ENCODE measurements at regions not wholly inside any gene's neighbourhood (a gene's known extent, or its start where the extent isn't known, plus 50 kb on each side); places are given as distances from the start of the nearest gene placed in this dataset.
"Not testable (repeated sequence)": the region's sequence is repeated elsewhere in the genome, so short reads cannot be mapped to it uniquely, and the experiment has no call there.

- ATAC-seq; H3K36me3 ChIP-seq (ENCODE audit: low read depth, low read length); H3K4me2 ChIP-seq (ENCODE audit: low read length); H3K4me3 ChIP-seq (ENCODE audit: low read length); H3K79me2 ChIP-seq (ENCODE audit: low read length); CTCF ChIA-PET; POLR2A ChIA-PET (ENCODE audit: unreplicated experiment); H3K9ac ChIP-seq (ENCODE audit: low read length); H3K9me3 ChIP-seq (ENCODE audit: low read length); H3F3A ChIP-seq (ENCODE audit: low read length, unreplicated experiment); H3K9me2 ChIP-seq (replicated peaks; ENCODE audit: low read length); H3K27me3 ChIP-seq (ENCODE audit: low read length); intact Hi-C loops (cut with micrococcal nuclease); H3K4me1 ChIP-seq (ENCODE audit: insufficient read depth, low read length); H4K20me1 ChIP-seq (ENCODE audit: low read length); H3K27ac ChIP-seq (ENCODE audit: low read length); BruUV-seq (replicated peaks); H2AFZ ChIP-seq (ENCODE audit: low read length): not testable (repeated sequence)
- peak; percentile 52 for TF ChIP-seq CTCF (conservative IDR thresholded peaks at IDR 0.05; ENCODE audit: low read depth, low read length)
- DNase-seq, result peak; percentile 29
These were observed 249.7 kb downstream of the RPIA start for GRCh38 chr2:88941178-88941577.

- DNase-seq, result no peak
- Histone ChIP-seq H3K4me1 (ENCODE audit: insufficient read depth, low read length) (no peaks in the 10 kb centered on the region), H3F3A (ENCODE audit: low read length, unreplicated experiment) (no peaks in the 10 kb centered on the region), H4K20me1 (ENCODE audit: low read length) (no peaks in the 10 kb centered on the region), H3K27ac (ENCODE audit: low read length) (no peak overlapping the region), H3K4me3 (ENCODE audit: low read length) (no peak overlapping the region), H3K36me3 (ENCODE audit: low read depth, low read length) (no peaks in the 10 kb centered on the region), H3K9me3 (ENCODE audit: low read length) (no peaks in the 10 kb centered on the region), H3K79me2 (ENCODE audit: low read length) (no peaks in the 10 kb centered on the region), H2AFZ (ENCODE audit: low read length) (no peak overlapping the region), H3K9ac (ENCODE audit: low read length) (no peak overlapping the region), H3K9me2 (replicated peaks; ENCODE audit: low read length) (no peaks in the 10 kb centered on the region), H3K4me2 (ENCODE audit: low read length) (no peak overlapping the region), H3K27me3 (ENCODE audit: low read length) (peaks cover 15% of the 10 kb centered on the region; the same call in 1 of the 2 replicates)
- CTCF ChIA-PET, result no interaction called here
- ATAC-seq, result no peak
- TF ChIP-seq EZH2 (IDR thresholded peaks at IDR 0.05; ENCODE audit: low read length, unreplicated experiment) (no peak), CTCF (conservative IDR thresholded peaks at IDR 0.05; ENCODE audit: low read depth, low read length) (no peak), EZH2phosphoT487 (IDR thresholded peaks at IDR 0.05; ENCODE audit: borderline replicate concordance, low read length) (no peak)
- BruUV-seq (replicated peaks), result no TSS peak
- intact Hi-C loops (cut with micrococcal nuclease), result no loop called here
- POLR2A ChIA-PET (ENCODE audit: unreplicated experiment), result interaction anchor here (0.5 kb wide), 1 partner anchor 17 kb away, joined by 3 read pairs; no protein-coding TSS in a partner anchor
These were observed 251.3 kb downstream of the RPIA start for GRCh38 chr2:88942798-88943197.

- H3K27me3 ChIP-seq (ENCODE audit: low read length), result peaks cover 59% of the 10 kb centered on the region
- no peak for TF ChIP-seq EZH2 (IDR thresholded peaks at IDR 0.05; ENCODE audit: low read length, unreplicated experiment)
- TF ChIP-seq EZH2phosphoT487 (IDR thresholded peaks at IDR 0.05; ENCODE audit: borderline replicate concordance, low read length), result no peak
- TF ChIP-seq CTCF (conservative IDR thresholded peaks at IDR 0.05; ENCODE audit: low read depth, low read length), result no peak
- H3K9ac ChIP-seq (ENCODE audit: low read length), result no peak overlapping the region
- no peaks in the 10 kb centered on the region for H3F3A ChIP-seq (ENCODE audit: low read length, unreplicated experiment)
- DNase-seq (no peak), ATAC-seq (no peak)
- no peak overlapping the region for H3K27ac ChIP-seq (ENCODE audit: low read length)
- H3K4me1 ChIP-seq (ENCODE audit: insufficient read depth, low read length), result no peaks in the 10 kb centered on the region
- ChIA-PET POLR2A (ENCODE audit: unreplicated experiment) (no interaction called here), CTCF (no interaction called here)
- H4K20me1 ChIP-seq (ENCODE audit: low read length), result no peaks in the 10 kb centered on the region
- no TSS peak for BruUV-seq (replicated peaks)
- intact Hi-C loops (cut with micrococcal nuclease), result no loop called here
- H3K9me3 ChIP-seq (ENCODE audit: low read length), result no peaks in the 10 kb centered on the region
- no peaks in the 10 kb centered on the region for H3K9me2 ChIP-seq (replicated peaks; ENCODE audit: low read length)
- H3K4me3 ChIP-seq (ENCODE audit: low read length), result no peak overlapping the region
- no peak overlapping the region for H3K4me2 ChIP-seq (ENCODE audit: low read length)
- no peaks in the 10 kb centered on the region for H3K79me2 ChIP-seq (ENCODE audit: low read length)
- no peak overlapping the region for H2AFZ ChIP-seq (ENCODE audit: low read length)
- no peaks in the 10 kb centered on the region for H3K36me3 ChIP-seq (ENCODE audit: low read depth, low read length)
These were observed 257.9 kb downstream of the RPIA start for GRCh38 chr2:88949336-88949735.
